Body of pancreas (tissue), 4 donors: ENCODE measurements at regions not wholly inside any gene's neighbourhood (a gene's known extent, or its start where the extent isn't known, plus 50 kb on each side); places are given as distances from the start of the nearest gene placed in this dataset.

Experiments
- POLR2A ChIP-seq, 3 donors: fragments of 450-650 bp; IDR thresholded peaks; one replicate each; pipeline ENCODE4 v1.6.1; 2016; ENCODE audit warnings: antibody characterized with exemption in 3 of 3, mild to moderate bottlenecking in 2 of 3
- TF ChIP-seq, protein P1 (sequence below), 7 experiments: fragments of 450-650 bp in 4 of 7; fragments of 200-600 bp in 3 of 7; sonication (generic) in 3 of 7; IDR thresholded peaks; one replicate each; pipeline ENCODE4 v1.5.1; 2016 to 2019; ENCODE audit warnings: antibody characterized with exemption in 7 of 7

DNA sequence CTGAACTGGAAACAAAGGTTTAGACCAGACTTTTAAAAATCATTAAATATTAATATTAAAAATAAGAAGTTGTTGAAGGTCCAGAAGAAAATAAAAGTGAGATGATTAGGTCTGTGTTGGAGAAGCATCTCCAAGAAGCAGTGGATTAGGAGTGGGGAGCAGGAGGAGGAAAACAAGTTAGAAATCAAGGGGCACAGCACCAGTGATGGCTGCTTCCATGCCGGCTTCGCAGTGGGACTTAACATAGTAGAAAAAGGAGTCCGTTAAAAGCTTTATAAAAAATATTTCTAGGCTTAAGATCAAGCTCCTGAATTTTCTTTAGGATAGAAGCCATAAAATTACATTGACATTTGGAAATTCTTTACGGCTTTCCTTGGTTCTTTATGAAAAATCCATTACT, 95.8 kb downstream of the CDC14C start:
- TF ChIP-seq, protein P1, sequence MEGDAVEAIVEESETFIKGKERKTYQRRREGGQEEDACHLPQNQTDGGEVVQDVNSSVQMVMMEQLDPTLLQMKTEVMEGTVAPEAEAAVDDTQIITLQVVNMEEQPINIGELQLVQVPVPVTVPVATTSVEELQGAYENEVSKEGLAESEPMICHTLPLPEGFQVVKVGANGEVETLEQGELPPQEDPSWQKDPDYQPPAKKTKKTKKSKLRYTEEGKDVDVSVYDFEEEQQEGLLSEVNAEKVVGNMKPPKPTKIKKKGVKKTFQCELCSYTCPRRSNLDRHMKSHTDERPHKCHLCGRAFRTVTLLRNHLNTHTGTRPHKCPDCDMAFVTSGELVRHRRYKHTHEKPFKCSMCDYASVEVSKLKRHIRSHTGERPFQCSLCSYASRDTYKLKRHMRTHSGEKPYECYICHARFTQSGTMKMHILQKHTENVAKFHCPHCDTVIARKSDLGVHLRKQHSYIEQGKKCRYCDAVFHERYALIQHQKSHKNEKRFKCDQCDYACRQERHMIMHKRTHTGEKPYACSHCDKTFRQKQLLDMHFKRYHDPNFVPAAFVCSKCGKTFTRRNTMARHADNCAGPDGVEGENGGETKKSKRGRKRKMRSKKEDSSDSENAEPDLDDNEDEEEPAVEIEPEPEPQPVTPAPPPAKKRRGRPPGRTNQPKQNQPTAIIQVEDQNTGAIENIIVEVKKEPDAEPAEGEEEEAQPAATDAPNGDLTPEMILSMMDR (IDR thresholded peaks at IDR 0.05), result no peak
- TF ChIP-seq POLR2A (IDR thresholded peaks at IDR 0.05), result no peak
